ENCODE measurements at regions not wholly inside any gene's neighbourhood (a gene's known extent, or its start where the extent isn't known, plus 50 kb on each side); places are given as distances from the start of the nearest gene placed in this dataset.
"Not testable (repeated sequence)": the region's sequence is repeated elsewhere in the genome, so short reads cannot be mapped to it uniquely, and the experiment has no call there.

GRCh38 chr2:13260402-13260801 lies 543.7 kb downstream of the TRIB2 start:
- no peak for DNase-seq

GRCh38 chr2:13266166-13266565 lies 549.4 kb downstream of the TRIB2 start:
- DNase-seq: no peak

GRCh38 chr2:13284688-13285087 lies 568.0 kb downstream of the TRIB2 start:
- no peak for DNase-seq

GRCh38 chr2:13289310-13289709 lies 572.6 kb downstream of the TRIB2 start:
- no peak for DNase-seq

DNA sequence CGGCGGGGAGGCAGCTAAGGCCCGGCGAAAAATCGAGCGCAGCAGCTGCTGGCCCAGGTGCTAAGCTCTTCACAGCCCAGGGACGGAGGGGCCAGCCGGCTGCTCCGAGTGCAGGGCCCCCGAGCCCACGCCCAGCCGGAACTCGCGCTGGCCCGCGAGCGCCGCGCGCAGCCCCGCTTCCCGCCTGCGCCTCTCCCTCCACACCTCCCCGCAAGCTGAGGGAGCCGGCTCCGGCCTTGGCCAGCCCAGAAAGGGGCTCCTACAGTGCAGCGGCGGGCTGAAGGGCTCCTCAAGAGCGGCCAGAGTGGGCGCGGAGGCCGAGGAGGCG lies 591.7 kb downstream of the TRIB2 start:
- not testable (repeated sequence) for DNase-seq

DNA sequence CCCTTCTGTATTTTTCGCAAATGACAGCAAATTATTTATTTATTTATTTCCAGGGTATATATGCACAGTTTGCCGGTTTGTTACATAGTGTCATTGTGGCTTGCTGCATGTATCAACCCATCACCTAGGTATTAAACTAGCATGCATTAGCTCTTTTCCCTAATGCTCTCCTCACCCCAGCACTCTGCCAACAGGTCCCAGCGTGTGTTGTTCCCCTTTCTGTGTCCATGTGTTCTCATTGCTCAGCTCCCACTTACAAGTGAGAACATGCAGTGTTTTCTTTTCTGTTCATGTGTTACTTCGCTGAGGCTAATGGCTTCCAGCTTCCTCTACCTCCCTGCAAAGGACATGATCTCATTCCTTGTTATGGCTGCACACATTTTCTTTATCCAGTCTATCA lies 592.3 kb downstream of the TRIB2 start:
- no peak for DNase-seq

DNA sequence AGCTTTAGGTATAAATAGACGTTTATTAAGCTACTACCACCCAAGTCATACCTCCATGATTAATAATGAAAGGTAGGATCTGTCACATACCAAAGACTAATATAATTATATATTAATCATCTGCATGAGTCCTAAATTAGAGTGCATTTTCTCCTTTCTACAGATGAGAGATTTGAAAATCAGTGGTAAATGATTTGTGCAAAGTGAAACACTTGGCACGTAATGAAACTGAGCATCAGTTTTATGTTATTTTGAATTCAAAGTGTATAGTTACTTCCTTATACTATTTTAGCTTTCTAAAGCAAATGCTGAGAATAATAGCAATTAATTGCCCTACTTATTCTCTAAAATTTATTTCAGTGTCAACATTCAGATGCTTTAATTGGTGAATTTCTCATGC lies 615.3 kb downstream of the TRIB2 start:
- no peak for DNase-seq

DNA sequence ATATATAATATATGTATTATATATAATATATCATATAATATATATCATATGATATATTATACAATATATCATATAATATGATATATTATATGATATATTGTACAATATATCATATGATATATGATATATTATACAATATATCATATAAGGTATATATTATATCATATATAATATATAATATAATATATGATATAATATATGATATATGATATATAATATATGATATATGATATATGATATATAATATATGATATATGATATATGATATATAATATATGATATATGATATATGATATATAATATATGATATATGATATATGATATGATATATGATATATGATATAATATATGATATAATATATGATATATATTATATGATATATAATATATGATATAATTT lies 617.3 kb downstream of the TRIB2 start:
- not testable (repeated sequence) for DNase-seq

DNA sequence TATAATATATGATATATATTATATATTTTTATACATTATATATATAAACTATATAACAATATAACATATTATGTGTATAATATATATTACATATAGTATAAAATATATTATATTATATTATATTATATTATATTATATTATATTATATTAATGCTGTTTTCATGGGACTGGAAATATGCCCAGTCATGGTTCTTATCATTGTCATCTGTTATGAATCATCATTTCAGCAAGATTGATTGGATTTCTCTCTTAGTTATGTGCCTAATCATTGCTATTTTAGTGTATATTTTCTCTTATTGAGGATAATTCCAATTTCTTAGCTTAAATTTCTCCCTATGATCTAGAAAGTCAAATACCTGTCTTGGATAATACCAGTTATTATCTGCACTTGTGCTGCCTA lies 617.8 kb downstream of the TRIB2 start:
- no peak for DNase-seq

GRCh38 chr2:13335862-13336535 lies 619.3 kb downstream of the TRIB2 start:
- DNase-seq: no peak

- DNase-seq: no peak
These were observed 634.3 kb downstream of the TRIB2 start for GRCh38 chr2:13351068-13351467.

DNA sequence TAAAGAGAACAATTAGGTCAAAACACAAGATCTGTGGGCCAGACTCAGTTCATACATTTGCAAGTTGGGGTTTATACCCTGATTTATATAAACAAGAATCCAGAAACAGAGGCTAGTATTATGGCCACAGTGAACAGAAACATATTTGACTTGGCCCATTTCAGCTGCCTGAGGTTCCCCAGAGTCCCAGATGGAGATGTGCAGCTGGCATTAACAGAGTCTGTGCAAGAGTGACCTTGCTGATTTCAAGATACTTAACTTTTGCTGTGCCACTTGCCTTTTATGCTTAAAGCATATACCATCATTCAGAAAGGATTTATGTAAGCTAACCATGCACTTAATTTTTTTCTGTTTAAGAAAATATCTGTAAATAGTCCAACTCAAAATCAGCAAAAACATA lies 636.3 kb downstream of the TRIB2 start:
- DNase-seq: no peak

- no peak for DNase-seq
These were observed 637.3 kb downstream of the TRIB2 start for GRCh38 chr2:13354031-13354430.

GRCh38 chr2:13381928-13382327 lies 665.2 kb downstream of the TRIB2 start:
- DNase-seq: not testable (repeated sequence)

DNA sequence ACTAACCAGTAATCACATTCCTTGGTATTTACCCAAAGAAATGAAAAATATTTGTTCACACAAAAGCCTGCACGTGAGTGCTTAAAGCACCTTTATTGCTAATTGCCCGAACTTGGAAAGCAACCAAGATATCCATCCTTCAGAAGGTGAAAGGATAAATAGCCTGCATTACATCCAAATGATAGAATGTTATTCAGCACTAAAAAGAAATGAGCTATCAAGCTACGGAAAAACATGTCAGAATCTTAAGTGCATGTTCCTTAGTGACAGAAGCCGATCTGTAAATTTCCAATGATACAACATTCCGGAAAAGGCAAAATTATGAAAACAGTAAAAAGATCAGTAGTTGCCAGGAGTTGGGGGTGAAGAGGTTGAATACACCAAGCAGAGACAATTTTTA lies 672.4 kb downstream of the TRIB2 start:
- DNase-seq: not testable (repeated sequence)

DNA sequence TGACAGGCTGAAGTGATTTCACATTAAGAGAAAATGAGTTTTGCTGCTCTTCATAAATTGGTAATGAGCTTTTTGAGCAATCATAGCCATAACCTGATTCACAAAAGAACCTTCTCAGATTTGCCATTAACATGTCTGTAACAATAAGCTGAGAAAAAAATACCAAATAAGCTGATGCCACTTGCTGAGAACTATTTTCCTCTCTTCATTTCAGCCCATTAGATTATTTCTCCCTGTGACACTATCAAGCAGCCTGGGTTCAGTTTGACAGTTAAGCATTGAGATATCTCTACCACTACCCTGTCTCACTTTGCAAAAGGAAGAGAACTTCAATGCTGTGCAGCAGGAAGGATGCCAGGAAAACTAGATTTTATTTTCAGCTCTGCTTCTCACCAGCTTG lies 673.9 kb downstream of the TRIB2 start:
- no peak for DNase-seq

DNA sequence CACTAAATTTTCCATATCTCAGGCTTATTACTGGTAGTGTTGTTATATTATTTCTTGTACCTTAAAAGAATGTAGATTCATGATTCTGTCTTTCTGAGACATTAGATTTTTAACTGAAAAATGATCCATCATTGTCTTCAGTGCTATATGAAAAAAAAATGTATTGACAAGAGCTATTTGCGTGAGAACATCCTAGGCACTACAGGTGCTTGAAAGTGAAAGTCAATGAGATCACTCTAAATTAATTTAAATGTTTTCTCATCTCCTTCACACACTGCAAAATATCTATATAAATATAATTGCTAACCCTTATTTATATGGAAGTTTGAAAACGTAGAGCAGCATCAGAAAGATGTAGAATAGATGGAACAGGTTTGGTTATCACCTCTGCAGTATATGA lies 684.6 kb downstream of the TRIB2 start:
- DNase-seq: no peak

DNA sequence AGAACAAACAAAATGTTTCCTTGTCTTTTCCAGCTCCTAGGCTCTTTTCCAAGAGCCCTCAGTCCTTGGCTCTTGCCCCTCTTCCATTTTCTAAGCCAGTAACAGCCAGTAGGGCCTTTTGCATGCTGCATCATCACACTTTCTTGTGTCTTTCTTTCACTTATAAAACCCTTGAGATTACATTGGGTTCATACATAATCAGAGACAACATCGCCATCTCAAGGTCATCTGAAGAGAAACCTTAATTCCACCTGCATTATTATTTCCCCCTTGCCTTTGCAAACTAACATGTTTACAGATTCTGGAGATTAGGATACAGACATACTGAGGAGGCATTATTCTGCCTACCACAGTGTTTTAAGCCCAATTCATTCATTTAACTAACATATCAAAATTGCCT lies 697.3 kb downstream of the TRIB2 start:
- DNase-seq: no peak

GRCh38 chr2:13414897-13415296 lies 698.2 kb downstream of the TRIB2 start:
- no peak for DNase-seq

DNA sequence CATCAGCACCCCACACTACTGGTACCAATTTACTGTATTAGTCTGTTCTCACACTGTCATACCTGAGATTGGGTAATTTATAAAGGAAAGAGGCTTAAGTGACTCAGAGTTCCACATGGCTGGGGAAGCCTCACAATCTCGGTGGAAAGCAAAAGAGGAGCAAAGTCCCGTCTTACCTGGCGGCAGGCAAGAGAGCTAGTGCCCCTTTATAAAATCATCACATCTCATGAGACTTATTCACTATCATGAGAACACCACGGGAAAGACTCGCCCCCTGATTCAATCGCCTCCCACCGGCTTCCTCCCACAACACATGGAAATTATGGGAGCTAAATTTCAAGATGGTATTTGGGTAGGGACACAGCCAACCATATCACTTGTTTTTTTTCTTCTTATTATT lies 717.2 kb downstream of the TRIB2 start:
- DNase-seq: no peak

DNA sequence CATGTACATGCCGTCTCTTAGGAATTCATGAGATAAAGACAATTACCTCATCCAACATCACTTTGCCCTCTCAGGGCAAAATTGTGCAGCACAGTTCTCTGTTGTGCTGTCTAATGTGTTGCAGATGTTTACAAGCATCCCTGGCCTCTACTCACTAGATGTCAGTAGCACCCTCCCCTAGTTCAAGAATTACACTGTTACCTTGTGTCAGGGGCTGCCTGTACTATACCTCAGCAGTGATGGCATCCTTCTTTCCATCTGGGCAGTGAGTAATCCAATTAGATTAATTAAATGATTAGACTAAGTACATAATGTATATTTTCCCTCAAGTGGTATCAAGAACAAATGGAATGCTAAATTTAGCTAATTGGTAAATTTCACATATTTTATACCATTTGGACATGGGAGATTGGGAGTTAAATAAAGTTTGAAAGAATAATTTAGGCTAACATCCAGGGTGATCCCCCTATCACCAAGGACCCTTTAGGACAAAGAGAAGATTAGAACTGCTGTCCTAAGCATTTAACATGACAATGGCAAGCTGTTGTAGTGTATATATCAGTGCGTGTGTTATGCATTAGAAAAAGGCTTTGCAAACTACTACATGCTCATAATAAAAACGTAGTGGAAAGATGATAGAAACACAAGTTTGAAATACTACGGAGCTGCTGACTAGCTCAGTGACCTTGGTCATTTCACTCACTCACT lies 727.0 kb downstream of the TRIB2 start:
- not testable (repeated sequence) for DNase-seq

- no peak for DNase-seq
These were observed 745.7 kb downstream of the TRIB2 start for GRCh38 chr2:13462464-13462863.

DNA sequence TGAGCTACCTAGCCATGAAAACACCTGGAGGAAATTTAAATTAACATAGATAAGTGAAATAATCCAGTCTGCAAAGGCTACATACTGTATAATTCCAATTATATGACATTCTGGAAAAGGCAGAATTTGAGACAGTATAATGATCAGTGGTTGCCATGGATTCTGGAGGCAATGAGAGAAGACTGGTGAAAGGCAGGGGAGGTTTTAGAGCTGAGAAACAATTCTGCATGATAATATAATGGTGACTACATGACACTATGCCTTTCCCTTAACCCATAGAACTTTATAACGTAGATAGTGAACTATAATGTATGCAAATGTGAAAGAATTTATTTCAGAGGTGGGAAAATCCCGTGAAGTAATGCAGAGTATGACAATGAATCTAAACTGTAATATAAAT lies 749.3 kb downstream of the TRIB2 start:
- no peak for DNase-seq

- DNase-seq: no peak
These were observed 757.8 kb downstream of the TRIB2 start for GRCh38 chr2:13474538-13474937.

DNA sequence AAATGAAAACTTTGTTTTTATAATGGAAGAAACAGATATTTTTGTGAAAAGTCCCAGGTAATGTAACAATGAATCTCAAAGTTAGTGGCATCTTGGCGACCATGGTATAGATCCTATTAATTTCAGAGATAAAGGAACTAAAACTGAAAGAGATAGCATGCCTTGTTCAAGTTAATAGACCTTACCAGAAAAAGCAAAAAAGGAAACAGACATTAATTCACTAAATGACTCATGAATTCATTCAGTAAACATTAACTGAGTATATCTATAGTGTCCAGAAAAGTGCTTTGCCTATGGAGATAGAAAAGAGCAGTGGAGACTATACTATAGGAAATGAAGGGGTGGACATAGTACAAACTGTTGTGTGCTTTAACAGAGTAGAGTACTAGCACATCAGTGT lies 763.3 kb downstream of the TRIB2 start:
- DNase-seq: no peak

All from activated CD4-positive, alpha-beta T cell treated with anti-CD3 and anti-CD28 coated beads for 48 hours (primary cell).